ENCODE measurements at regions not wholly inside any gene's neighbourhood (a gene's known extent, or its start where the extent isn't known, plus 50 kb on each side); places are given as distances from the start of the nearest gene placed in this dataset.

DNA sequence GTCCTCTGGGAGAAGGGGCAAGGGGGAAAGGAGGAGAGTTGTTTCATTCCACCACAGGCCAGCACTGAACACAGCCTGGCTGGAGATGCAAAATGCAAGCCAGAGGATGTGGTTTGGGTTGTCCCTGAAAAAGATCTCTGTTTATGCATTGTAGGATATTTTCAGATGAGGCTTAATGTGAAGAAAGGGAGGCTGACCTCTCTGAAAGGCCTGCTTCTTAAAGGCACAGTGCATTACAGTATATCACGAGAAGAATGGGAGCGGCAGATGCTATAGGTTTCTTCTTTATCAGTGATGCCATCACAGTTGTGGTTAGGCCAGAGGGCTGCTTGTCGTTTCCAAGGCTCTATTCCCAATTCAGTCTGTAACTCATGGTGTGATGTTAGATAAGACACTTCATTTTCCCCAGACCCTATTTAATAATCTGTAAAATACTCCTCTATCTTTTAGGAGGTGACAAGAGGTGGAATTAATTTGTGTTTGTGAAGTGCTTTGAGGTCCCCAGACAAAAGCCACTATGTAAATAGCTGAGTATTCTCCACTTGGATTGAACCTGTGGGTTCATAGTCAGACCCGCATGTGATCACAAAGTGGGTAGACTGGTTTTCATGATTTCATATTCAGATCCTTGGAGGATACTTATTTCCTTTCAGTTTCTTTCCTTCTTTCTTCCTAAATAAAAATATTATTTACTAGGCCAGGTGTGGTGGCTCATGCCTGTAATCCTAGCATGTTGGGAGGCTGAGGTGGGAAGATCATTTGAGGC is 76.5 kb upstream of the WDR26 start:
- 65 to 66% methylated on average over 4 of the region's 4 CpGs for WGBS, 2 donors
- TF ChIP-seq EP300 (IDR thresholded peaks at IDR 0.05) (no peak), POLR2A (IDR thresholded peaks at IDR 0.05) (no peak)
- TF ChIP-seq, protein P1, sequence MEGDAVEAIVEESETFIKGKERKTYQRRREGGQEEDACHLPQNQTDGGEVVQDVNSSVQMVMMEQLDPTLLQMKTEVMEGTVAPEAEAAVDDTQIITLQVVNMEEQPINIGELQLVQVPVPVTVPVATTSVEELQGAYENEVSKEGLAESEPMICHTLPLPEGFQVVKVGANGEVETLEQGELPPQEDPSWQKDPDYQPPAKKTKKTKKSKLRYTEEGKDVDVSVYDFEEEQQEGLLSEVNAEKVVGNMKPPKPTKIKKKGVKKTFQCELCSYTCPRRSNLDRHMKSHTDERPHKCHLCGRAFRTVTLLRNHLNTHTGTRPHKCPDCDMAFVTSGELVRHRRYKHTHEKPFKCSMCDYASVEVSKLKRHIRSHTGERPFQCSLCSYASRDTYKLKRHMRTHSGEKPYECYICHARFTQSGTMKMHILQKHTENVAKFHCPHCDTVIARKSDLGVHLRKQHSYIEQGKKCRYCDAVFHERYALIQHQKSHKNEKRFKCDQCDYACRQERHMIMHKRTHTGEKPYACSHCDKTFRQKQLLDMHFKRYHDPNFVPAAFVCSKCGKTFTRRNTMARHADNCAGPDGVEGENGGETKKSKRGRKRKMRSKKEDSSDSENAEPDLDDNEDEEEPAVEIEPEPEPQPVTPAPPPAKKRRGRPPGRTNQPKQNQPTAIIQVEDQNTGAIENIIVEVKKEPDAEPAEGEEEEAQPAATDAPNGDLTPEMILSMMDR (IDR thresholded peaks at IDR 0.05): no peak
- H3K27ac ChIP-seq: no peak overlapping the region
- no peaks in the 10 kb centered on the region for H3K27me3 ChIP-seq
- H3K36me3 ChIP-seq: no peaks in the 10 kb centered on the region
- H3K4me1 ChIP-seq: peaks cover 0 to 17% (median 0%) of the 10 kb centered on the region in 4 donors
- no peaks in the 10 kb centered on the region for H3K9me3 ChIP-seq
- no peak for DNase-seq (ENCODE audit: low spot score in 2 of 2)
- H3K4me3 ChIP-seq: no peak overlapping the region

DNA sequence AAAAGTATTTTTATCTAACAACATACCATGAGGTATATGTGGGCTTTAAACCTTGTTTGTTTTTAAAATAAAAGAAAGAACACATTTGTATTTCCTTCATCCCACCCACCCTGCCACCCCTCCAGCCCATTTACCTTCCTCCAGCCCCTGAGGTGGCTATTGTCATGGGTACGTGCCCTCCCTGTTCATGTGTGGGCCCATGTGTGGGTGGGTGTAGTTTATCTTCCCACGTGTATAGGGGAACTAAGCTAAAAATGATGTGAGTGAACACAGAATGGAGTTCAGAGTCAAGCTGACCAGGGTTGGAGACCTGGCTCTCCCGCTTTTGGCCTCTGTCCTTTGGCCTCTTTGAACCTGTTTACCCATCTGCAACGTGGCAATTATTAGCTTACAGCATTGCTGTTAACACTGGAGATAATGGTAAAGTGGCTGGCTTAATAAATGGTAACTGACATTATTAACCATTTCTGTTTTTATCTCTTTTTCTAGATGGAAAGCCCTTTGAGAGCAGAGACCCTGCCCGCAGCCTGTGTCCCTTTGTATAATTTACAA is 78.1 kb upstream of the WDR26 start:
- no peak overlapping the region for H3K4me3 ChIP-seq
- no peaks in the 10 kb centered on the region for H3K9me3 ChIP-seq
- TF ChIP-seq POLR2A (IDR thresholded peaks at IDR 0.05) (no peak), EP300 (IDR thresholded peaks at IDR 0.05) (no peak)
- TF ChIP-seq, protein P1 (IDR thresholded peaks at IDR 0.05): no peak
- no peak overlapping the region for H3K27ac ChIP-seq
- H3K4me1 ChIP-seq: peaks cover 0 to 8% (median 0%) of the 10 kb centered on the region in 4 donors
- no peaks in the 10 kb centered on the region for H3K36me3 ChIP-seq
- no peaks in the 10 kb centered on the region for H3K27me3 ChIP-seq
- DNase-seq (ENCODE audit: low spot score in 2 of 2): no peak
- WGBS, 2 donors: 71 to 73% methylated on average over 5 of the region's 5 CpGs

DNA sequence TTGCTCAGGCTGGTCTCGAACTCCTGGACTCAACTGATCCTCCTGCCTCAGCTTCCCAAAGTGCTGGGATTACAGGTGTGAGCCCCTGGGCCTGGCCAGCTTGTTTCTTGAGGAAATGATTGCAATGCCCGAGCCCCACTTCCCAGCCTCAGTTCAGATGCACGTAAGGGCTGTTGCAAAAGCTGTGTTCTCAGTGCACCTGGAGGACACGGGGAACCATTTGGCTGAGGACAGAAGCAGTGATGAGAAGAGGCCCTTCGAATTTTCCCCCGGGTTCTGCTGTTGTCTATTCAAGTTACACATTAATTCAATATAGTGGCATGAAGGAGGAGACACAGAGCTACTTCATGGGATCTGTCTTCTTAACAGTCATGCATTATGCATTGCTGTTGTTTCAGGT is 78.8 kb upstream of the WDR26 start:
- TF ChIP-seq, protein P1 (IDR thresholded peaks at IDR 0.05): no peak
- no peak for TF ChIP-seq POLR2A (IDR thresholded peaks at IDR 0.05)
- no peak for TF ChIP-seq EP300 (IDR thresholded peaks at IDR 0.05)
- H3K36me3 ChIP-seq: no peaks in the 10 kb centered on the region
- H3K4me1 ChIP-seq: peaks cover 0 to 8% (median 0%) of the 10 kb centered on the region in 4 donors
- H3K9me3 ChIP-seq: no peaks in the 10 kb centered on the region
- H3K4me3 ChIP-seq: no peak overlapping the region
- no peak overlapping the region for H3K27ac ChIP-seq
- 58 to 68% methylated on average over 4 to 6 of the region's 6 CpGs for WGBS, 2 donors
- no peak for DNase-seq (ENCODE audit: low spot score in 2 of 2)
- H3K27me3 ChIP-seq: no peaks in the 10 kb centered on the region

- DNase-seq (ENCODE audit: low spot score in 2 of 2): peak; percentile 79 to 90
- Histone ChIP-seq H3K27me3 (no peaks in the 10 kb centered on the region), H3K36me3 (no peaks in the 10 kb centered on the region), H3K27ac (no peak overlapping the region), H3K9me3 (no peaks in the 10 kb centered on the region), H3K4me1 (peaks cover 0 to 8% (median 0%) of the 10 kb centered on the region in 4 donors), H3K4me3 (no peak overlapping the region)
- WGBS, 2 donors: 3 to 4% methylated on average over 11 of the region's 11 CpGs
- TF ChIP-seq, protein P1 (IDR thresholded peaks at IDR 0.05): peak; percentile 79 to 95 (median 86)
- no peak for TF ChIP-seq POLR2A (IDR thresholded peaks at IDR 0.05)
These were observed 79.2 kb upstream of the WDR26 start for GRCh38 chr1:224513787-224514209.

DNA sequence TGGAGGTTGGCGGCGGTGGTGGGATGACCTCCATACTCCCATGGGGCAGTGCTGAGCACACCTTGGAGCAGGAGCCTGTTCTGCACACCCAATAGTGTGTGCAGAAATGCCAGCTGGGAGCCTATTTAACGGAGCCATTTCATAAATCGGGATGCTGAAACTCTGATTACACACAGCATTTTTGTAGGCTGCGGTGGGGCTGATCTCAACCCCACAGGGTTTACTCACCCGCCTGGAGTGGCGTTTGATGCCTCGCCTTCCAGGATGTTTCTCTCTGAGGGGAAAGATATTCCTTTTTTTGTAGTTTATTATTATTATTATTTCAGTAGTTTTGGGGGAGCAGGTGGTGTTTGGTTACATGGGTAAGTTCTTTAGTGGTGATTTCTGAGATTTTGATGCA is 82.6 kb upstream of the WDR26 start:
- Histone ChIP-seq H3K4me1 (peaks cover 0 to 3% (median 0%) of the 10 kb centered on the region in 4 donors), H3K9me3 (no peaks in the 10 kb centered on the region), H3K4me3 (no peak overlapping the region), H3K36me3 (no peaks in the 10 kb centered on the region), H3K27ac (no peak overlapping the region), H3K27me3 (no peaks in the 10 kb centered on the region)
- TF ChIP-seq POLR2A (IDR thresholded peaks at IDR 0.05) (no peak), EP300 (IDR thresholded peaks at IDR 0.05) (no peak)
- TF ChIP-seq, protein P1 (IDR thresholded peaks at IDR 0.05): no peak
- WGBS, 2 donors: 78 to 86% methylated on average over 8 of the region's 8 CpGs
- no peak for DNase-seq (ENCODE audit: low spot score in 2 of 2)

All from tibial nerve (tissue), 4 donors.